ENCODE measurements at regions not wholly inside any gene's neighbourhood (a gene's known extent, or its start where the extent isn't known, plus 50 kb on each side); places are given as distances from the start of the nearest gene placed in this dataset.
A peak's percentile ranks its signal among the peaks of the same experiment; 100 is the strongest.

DNA sequence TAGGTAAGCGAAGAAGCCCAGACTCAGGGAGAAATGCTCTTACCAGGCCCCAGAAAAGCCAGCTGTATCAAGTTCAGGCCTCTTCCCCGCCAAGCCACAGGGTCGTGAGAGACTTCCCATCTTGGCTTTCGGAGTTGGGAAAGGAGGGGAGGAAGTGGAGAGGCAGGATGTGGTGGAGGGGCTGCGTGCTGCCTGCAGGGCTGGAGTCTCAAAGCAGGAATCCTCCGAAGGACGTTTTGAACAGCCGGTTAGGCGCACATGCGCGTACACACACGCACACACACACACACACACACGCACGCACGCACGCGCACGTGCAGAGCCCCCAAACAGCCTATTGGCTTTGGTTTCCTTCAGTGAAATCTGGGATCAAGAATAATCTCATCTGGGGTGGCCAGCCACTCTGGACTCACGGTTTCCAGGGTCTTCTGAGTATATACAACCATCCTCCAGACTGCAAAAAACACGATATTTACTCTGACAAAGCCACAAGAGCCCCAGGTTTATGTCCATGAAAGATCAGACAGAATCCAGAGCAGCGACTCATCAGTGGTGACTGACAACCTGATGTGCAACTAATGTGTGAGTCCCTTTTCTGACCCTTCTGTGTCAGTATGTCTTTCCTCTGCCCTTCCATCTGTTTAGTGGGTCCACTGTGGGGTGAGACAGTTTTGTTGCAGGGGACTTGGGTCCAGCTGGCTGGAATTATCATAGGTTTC is 115.0 kb upstream of the ZNF438 start:
- peak; percentile 87 for DNase-seq

GRCh38 chr10:31147210-31147608 is 115.5 kb upstream of the ZNF438 start:
- DNase-seq, result peak; percentile 25

DNA sequence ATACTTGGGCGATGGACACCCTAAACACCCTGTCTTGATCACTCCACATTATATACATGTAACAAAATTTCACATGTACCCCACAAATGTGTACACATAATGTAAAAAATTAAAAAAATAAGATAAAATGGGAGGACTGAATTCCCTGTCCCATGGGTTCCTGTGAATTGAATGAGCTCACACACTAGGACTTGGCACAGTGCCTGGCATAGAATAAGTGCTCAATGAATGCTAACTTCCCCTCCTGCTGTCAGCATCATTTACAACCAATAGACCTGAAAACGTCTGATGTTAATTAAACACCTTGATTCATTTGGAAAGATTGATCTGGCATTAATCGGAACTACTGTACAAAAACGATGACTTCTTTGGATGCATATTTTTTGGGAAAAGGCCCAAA is 117.3 kb upstream of the ZNF438 start:
- DNase-seq, result no peak

- no peak for DNase-seq
Measured at GRCh38 chr10:31149835-31150512, 118.3 kb upstream of the ZNF438 start.

DNA sequence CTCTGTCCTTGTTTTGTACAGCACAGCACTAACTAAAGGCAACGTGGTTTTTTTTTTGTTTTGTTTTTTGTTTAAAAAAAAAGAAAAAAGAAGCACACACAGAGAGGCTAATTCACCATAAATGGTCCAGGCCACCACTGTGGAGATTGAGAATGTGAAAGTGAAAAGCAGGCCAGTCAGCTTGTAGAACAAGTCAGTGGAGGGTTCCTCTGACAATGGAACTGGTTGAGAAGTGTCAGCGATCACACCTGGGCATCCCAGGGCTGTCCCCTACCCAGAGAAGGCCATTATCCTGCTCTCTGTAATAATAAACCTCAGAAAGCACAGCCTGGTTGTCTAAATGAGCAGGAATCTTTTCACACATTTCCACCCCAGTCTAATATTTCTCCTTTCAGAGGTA is 119.6 kb upstream of the ZNF438 start:
- DNase-seq, result no peak

DNA sequence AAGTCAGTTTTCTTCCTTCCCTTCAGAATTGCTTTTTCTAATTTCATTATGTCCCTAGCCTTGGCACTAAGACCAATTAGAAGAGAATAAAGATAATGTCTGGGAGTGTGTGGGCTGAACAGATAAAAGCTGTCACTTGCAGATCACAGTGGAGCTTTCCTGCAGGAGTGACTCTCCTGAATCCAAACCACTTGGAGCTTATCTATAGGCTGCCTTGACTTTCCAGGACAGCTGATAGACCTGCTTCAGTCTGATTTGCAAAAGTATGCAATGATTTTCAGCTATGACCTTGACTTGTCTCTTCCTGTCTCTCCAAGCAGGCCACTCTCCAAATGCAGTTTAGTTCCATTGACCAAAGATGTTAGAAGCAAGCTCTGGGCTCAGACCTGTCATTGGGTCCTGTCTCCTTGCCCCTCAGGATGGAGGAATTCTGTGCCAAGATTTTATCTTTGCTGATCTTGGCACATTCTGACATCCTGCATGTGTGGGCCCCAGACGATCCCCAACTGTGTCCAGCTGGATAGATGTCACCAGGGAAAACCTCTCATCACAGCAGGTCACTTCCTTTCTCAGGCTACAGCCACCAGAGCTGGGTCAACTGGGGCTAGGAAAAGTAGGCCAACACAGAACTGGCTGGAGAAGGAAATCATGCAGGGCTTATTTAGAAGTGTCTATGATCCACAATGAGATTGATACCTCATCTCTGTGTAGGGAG is 120.9 kb upstream of the ZNF438 start:
- no peak for DNase-seq

- no peak for DNase-seq
Measured at GRCh38 chr10:31153161-31153560, 121.5 kb upstream of the ZNF438 start.

DNA sequence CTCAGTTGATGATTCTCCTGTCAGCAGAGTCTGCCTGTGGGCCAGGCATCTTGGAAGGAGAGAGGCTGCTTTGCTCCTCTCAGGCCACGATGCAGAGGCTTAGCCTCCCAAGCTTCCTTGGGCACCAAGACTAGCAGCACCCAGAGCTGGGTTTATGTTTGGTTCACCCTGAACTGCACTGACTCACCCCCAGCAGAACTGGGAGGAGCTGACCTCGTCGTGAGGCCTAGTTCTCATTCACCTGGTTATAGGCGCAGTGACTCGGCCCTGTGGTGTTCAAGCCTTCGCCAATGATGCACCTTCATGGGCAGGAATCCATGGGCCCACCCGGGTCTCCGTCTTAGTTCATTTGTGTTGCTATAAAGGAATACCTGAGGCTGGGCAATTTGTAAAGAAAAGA is 122.0 kb upstream of the ZNF438 start:
- no peak for DNase-seq

DNA sequence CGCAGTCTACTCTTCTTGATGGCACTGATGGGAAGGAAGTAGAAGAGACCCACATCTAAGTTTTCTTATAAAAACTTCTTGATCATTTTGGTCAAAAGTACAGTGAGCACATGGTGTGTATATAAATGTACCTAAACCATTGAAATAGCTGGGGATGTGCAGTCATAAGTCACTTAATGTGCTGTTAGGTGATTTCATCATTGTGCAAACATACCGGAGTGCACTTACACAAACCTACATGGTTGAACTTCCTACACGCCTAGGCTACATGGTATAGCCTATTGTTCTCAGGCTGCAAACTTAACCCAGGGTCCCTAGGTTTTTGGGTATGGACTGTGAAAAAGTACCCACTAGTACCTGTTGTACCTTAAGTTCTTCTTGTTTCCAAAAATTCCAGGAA is 123.3 kb upstream of the ZNF438 start:
- no peak for DNase-seq

GRCh38 chr10:31157123-31158010 is 125.7 kb upstream of the ZNF438 start:
- DNase-seq, result peak; percentile 75

- DNase-seq, result no peak
Measured at GRCh38 chr10:31158011-31158658, 126.5 kb upstream of the ZNF438 start.

DNA sequence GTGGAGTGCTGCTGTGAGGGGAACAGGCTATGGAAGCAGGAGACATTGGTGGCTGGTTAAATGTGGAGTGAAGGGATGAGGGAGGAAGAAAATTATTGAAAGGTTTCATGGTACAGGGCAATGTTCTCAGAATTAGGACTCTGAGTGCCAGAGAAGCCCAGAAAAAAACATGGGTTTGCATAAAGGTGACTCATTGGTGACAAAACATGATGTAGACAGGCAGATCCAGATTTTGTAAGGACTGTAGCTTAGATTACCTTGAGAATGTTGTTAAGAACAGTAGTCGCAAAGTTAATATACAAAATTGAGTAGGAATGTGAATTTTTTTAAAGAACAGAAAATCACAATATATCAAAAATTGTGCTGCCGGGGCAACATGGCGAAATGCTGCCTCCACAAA is 134.9 kb upstream of the ZNF438 start:
- no peak for DNase-seq

GRCh38 chr10:31170636-31171035 is 139.0 kb upstream of the ZNF438 start:
- DNase-seq, result no peak

DNA sequence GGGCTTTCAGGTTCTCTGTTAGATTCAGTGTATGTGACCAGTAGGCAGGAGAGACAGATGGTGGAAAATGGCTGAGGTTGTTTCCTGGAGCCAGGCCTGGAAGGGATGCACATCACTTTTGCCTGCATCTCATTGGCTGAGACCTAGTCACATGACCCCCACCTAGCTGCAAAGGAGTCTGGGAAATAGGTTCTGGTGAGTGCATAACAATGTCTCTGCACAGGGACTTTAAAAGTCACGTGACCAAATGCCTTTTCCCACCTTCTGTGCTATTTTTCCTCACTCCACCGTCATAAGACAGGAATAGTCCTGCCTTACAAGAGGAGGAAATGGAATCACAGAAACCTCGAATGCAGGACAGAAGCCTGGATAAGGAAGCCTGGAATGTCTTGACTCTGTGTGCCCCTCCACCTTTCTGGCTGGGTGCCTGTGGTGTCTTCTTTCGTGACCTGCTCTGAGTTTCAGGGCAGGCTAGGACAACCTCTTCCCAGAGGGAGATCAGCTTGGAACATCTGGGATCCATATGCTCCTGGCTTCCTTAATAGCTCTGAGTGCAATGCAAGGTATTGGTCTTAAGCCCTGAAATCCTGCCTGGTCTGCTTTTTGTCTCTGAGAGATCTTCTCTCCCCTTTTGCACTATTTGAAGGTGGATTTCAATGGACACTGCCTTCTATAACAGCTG is 139.9 kb upstream of the ZNF438 start:
- DNase-seq, result peak; percentile 48

DNA sequence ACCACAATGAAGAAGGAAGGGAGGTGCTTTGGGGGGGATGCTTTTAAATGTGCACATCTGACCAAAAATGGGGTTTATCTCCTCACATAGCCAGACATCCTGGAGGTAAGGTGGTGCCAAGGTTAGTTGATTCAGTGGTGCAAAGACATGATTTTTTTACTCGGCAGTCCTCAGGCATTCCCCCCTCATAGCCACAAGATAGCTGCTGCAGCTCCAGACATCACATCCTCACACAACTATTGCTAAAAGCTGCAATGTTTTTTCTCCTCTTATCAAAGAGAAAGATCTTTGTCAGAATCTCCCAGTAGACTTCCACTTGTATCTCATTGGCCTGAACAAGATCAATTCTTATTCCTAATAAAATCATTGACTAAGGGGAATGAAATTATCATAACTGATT is 141.3 kb upstream of the ZNF438 start:
- DNase-seq, result no peak

- no peak for DNase-seq
Measured at GRCh38 chr10:31173752-31174151, 142.1 kb upstream of the ZNF438 start.

GRCh38 chr10:31179091-31179680 is 139.8 kb upstream of the ZEB1 start:
- no peak for DNase-seq

- DNase-seq, result no peak
Measured at GRCh38 chr10:31186225-31187000, 132.6 kb upstream of the ZEB1 start.

DNA sequence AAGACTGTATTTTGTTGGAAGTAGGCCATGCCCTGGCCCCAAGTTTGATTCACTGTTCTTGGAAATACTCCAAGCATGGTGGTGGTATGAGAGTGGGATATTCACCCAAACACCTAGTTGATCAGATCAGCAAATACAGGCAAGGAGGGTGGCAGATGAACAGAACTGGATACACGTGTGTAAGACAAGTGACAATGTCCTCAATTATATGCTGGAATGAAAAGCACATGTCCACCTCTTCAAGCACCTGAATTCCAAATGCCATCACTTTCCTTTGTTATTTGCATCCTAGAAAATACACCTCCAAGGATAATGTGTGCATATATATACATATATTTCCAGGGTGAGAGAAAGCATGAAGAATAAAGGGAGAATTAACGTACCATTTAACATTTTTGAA is 131.8 kb upstream of the ZEB1 start:
- DNase-seq, result no peak

- no peak for DNase-seq
Measured at GRCh38 chr10:31187607-31188210, 131.3 kb upstream of the ZEB1 start.

Measured in hindlimb muscle (tissue), 1 donor.